ENCODE measurements at regions not wholly inside any gene's neighbourhood (a gene's known extent, or its start where the extent isn't known, plus 50 kb on each side); places are given as distances from the start of the nearest gene placed in this dataset.

- no TSS peak for BruUV-seq (replicated peaks)
- H3K4me1 ChIP-seq (ENCODE audit: insufficient read depth, low read length), result peaks cover 16% of the 10 kb centered on the region; the same call in 1 of the 2 replicates
- CTCF ChIA-PET, result no interaction called here
- H2AFZ ChIP-seq (ENCODE audit: low read length), result no peak overlapping the region
- no peaks in the 10 kb centered on the region for H3K9me2 ChIP-seq (replicated peaks; ENCODE audit: low read length)
- no peaks in the 10 kb centered on the region for H3F3A ChIP-seq (ENCODE audit: low read length, unreplicated experiment)
- no peaks in the 10 kb centered on the region for H3K79me2 ChIP-seq (ENCODE audit: low read length)
- TF ChIP-seq EZH2 (IDR thresholded peaks at IDR 0.05; ENCODE audit: low read length, unreplicated experiment), result no peak
- no peak for TF ChIP-seq CTCF (conservative IDR thresholded peaks at IDR 0.05; ENCODE audit: low read depth, low read length)
- TF ChIP-seq EZH2phosphoT487 (IDR thresholded peaks at IDR 0.05; ENCODE audit: borderline replicate concordance, low read length), result no peak
- H4K20me1 ChIP-seq (ENCODE audit: low read length), result no peaks in the 10 kb centered on the region
- no peaks in the 10 kb centered on the region for H3K27me3 ChIP-seq (ENCODE audit: low read length)
- ATAC-seq (no peak), DNase-seq (no peak)
- no peak overlapping the region for H3K4me3 ChIP-seq (ENCODE audit: low read length)
- no peaks in the 10 kb centered on the region for H3K36me3 ChIP-seq (ENCODE audit: low read depth, low read length)
- H3K4me2 ChIP-seq (ENCODE audit: low read length), result no peak overlapping the region
- intact Hi-C loops (cut with micrococcal nuclease), result loop anchor here (5.0 kb wide), 1 partner anchor 47 kb away; no protein-coding TSS in a partner anchor
- no peaks in the 10 kb centered on the region for H3K9me3 ChIP-seq (ENCODE audit: low read length)
- H3K27ac ChIP-seq (ENCODE audit: low read length), result no peak overlapping the region
- H3K9ac ChIP-seq (ENCODE audit: low read length), result no peak overlapping the region
- POLR2A ChIA-PET (ENCODE audit: unreplicated experiment), result no interaction called here
These were observed 115.0 kb downstream of the FOXB1 start for GRCh38 chr15:60119101-60119500.

- no peak overlapping the region for H3K9ac ChIP-seq (ENCODE audit: low read length)
- no peaks in the 10 kb centered on the region for H3K9me3 ChIP-seq (ENCODE audit: low read length)
These were observed 116.0 kb downstream of the FOXB1 start for GRCh38 chr15:60120100-60120499.

More at GRCh38 chr15:60120100-60120499, 116.0 kb downstream of the FOXB1 start:
- Histone ChIP-seq H3K36me3 (ENCODE audit: low read depth, low read length) (no peaks in the 10 kb centered on the region), H2AFZ (ENCODE audit: low read length) (no peak overlapping the region), H3K79me2 (ENCODE audit: low read length) (no peaks in the 10 kb centered on the region), H3K27me3 (ENCODE audit: low read length) (no peaks in the 10 kb centered on the region), H4K20me1 (ENCODE audit: low read length) (no peaks in the 10 kb centered on the region), H3K4me3 (ENCODE audit: low read length) (no peak overlapping the region), H3F3A (ENCODE audit: low read length, unreplicated experiment) (no peaks in the 10 kb centered on the region), H3K27ac (ENCODE audit: low read length) (no peak overlapping the region), H3K4me2 (ENCODE audit: low read length) (no peak overlapping the region), H3K9me2 (replicated peaks; ENCODE audit: low read length) (no peaks in the 10 kb centered on the region), H3K4me1 (ENCODE audit: insufficient read depth, low read length) (peaks cover 16% of the 10 kb centered on the region; the same call in 1 of the 2 replicates)
- POLR2A ChIA-PET (ENCODE audit: unreplicated experiment), result interaction anchor here (0.6 kb wide), 1 partner anchor 126 kb away, joined by 4 read pairs; no protein-coding TSS in a partner anchor
- no peak for DNase-seq
- intact Hi-C loops (cut with micrococcal nuclease), result no loop called here
- no peak for ATAC-seq
- TF ChIP-seq CTCF (conservative IDR thresholded peaks at IDR 0.05; ENCODE audit: low read depth, low read length) (no peak), EZH2 (IDR thresholded peaks at IDR 0.05; ENCODE audit: low read length, unreplicated experiment) (no peak), EZH2phosphoT487 (IDR thresholded peaks at IDR 0.05; ENCODE audit: borderline replicate concordance, low read length) (no peak)
- CTCF ChIA-PET, result no interaction called here
- no TSS peak for BruUV-seq (replicated peaks)

Data from PC-3 (cell line).